SU-DHL-6 (cell line): ENCODE measurements at regions not wholly inside any gene's neighbourhood (a gene's known extent, or its start where the extent isn't known, plus 50 kb on each side); places are given as distances from the start of the nearest gene placed in this dataset.

Source experiments
- H2AFZ ChIP-seq: fragments of 200-600 bp; sonication (generic); 2 replicates; pipeline ENCODE4 v1.6.1; 2014; ENCODE audit warnings: low read depth, mild to moderate bottlenecking, moderate library complexity, mixed read lengths, antibody characterized with exemption, low read length; ENCODE audit not compliant: severe bottlenecking
- H3F3A ChIP-seq: fragments of 200-600 bp; shearing (Covaris generic); 2 replicates; pipeline ENCODE4 v1.6.0; 2016; ENCODE audit warnings: antibody characterized with exemption, mild to moderate bottlenecking; ENCODE audit not compliant: insufficient read depth
- H3K27ac ChIP-seq: fragments of 200-600 bp; sonication (generic); 2 replicates; pipeline ENCODE4 v1.5.1; 2016; ENCODE audit warnings: low read depth, mild to moderate bottlenecking, low read length, moderate library complexity, mixed read lengths
- H3K27me3 ChIP-seq: fragments of 200-600 bp; sonication (generic), shearing (Covaris generic); 2 replicates; pipeline ENCODE4 v1.6.0; 2014; ENCODE audit warnings: mild to moderate bottlenecking, low read length
- H3K36me3 ChIP-seq: fragments of 200-600 bp; sonication (generic); 2 replicates; pipeline ENCODE4 v1.6.1; 2014; ENCODE audit warnings: mild to moderate bottlenecking, low read length, mixed read lengths
- H3K4me2 ChIP-seq: fragments of 300-600, 200-600 bp; shearing (Covaris generic), sonication (generic); 2 replicates; pipeline ENCODE4 v1.6.0; 2014; ENCODE audit warnings: low read length, low read depth, mild to moderate bottlenecking; ENCODE audit not compliant: poor library complexity, severe bottlenecking
- H3K4me3 ChIP-seq: fragments of 200-600 bp; sonication (generic); 2 replicates; pipeline ENCODE4 v1.5.1; 2014; ENCODE audit warnings: antibody characterized with exemption, low read length, mild to moderate bottlenecking, mixed read lengths; ENCODE audit not compliant: insufficient read depth, poor library complexity, severe bottlenecking
- H3K79me2 ChIP-seq: fragments of 200-600 bp; sonication (generic); 2 replicates; pipeline ENCODE4 v1.6.1; 2014; ENCODE audit warnings: mild to moderate bottlenecking, low read length, moderate library complexity; ENCODE audit not compliant: insufficient read depth
- H3K9ac ChIP-seq: fragments of 200-600 bp; sonication (generic); 2 replicates; pipeline ENCODE4 v1.7.0; 2014; ENCODE audit warnings: mild to moderate bottlenecking, low read length
- H3K9me2 ChIP-seq: fragments of 200-600 bp; sonication (generic); replicated peaks from 2 replicates; pipeline ENCODE4 v1.6.1; 2014; ENCODE audit warnings: low read length; ENCODE audit not compliant: insufficient read depth
- H3K9me3 ChIP-seq: fragments of 200-600 bp; sonication (generic); 2 replicates; pipeline ENCODE4 v1.6.1; 2014; ENCODE audit warnings: low read length, mixed read lengths; ENCODE audit not compliant: insufficient read depth
- H4K20me1 ChIP-seq: fragments of 200-600 bp; sonication (generic); 2 replicates; pipeline ENCODE4 v1.6.1; 2014; ENCODE audit warnings: low read depth, mild to moderate bottlenecking, antibody characterized with exemption, low read length, moderate library complexity, mixed read lengths
- CTCF ChIP-seq: fragments of 200-600 bp; sonication (generic); IDR thresholded peaks from one replicate; pipeline ENCODE4 v1.5.1; 2017; ENCODE audit warnings: antibody characterized with exemption, mild to moderate bottlenecking, low read length, moderate library complexity; ENCODE audit not compliant: insufficient read depth, poor library complexity, severe bottlenecking
- EZH2phosphoT487 ChIP-seq: fragments of 200-600 bp; sonication (generic), shearing (Covaris generic); conservative IDR thresholded peaks from 2 replicates; pipeline ENCODE4 v1.6.1; 2018; ENCODE audit warnings: mild to moderate bottlenecking, antibody characterized with exemption, low read length, moderate library complexity, mixed read lengths

DNA sequence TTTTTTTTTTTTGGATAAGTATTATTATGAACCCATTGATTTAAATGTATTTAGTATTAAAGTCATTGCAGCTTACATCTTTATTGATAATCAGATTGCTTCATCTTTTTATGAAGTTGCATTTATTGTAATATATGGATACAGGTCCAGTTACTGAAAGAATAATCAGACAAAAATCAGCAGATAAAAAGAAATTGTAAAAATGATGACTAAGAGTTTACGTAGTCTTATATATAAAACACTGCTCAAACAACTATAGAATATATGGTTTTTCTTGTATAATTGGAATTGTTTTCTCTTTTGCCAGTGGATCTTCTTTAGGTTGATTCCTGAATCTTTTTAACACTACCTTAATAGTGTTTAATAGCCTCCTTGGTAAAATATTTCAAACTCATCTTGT lies 378.3 kb downstream of the DUSP6 start:
- Histone ChIP-seq H3K9me2 (no peaks in the 10 kb centered on the region), H3F3A (no peaks in the 10 kb centered on the region), H3K36me3 (no peaks in the 10 kb centered on the region), H3K79me2 (no peaks in the 10 kb centered on the region), H3K27ac (no peak overlapping the region), H3K27me3 (no peaks in the 10 kb centered on the region), H3K4me2 (no peak overlapping the region), H3K4me3 (no peak overlapping the region), H3K9ac (no peak overlapping the region), H4K20me1 (no peaks in the 10 kb centered on the region), H3K9me3 (no peaks in the 10 kb centered on the region), H2AFZ (no peak overlapping the region)
- TF ChIP-seq EZH2phosphoT487 (no peak), CTCF (no peak)

DNA sequence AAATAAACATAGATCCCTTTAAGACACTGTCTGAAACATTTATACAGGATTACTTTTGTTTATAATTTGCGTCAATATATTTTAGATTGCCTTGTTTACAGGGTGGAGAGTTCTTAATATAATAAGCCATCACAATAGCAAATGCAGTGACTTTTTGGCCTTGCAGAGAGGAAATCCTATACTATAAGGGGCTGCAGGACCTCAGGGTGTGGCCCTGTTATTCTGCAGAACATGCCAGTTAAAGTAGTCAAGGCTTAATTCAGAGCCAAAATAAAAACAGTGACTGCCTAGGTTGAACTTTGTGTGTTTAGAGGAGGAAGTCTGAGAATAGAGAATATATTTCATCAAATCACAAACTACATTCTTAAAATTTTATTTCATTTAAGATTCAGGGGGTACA lies 381.6 kb downstream of the DUSP6 start:
- no peaks in the 10 kb centered on the region for H3K27me3 ChIP-seq
- H2AFZ ChIP-seq: no peak overlapping the region
- no peak overlapping the region for H3K4me3 ChIP-seq
- no peaks in the 10 kb centered on the region for H4K20me1 ChIP-seq
- H3K9me2 ChIP-seq: no peaks in the 10 kb centered on the region
- H3K36me3 ChIP-seq: no peaks in the 10 kb centered on the region
- H3K79me2 ChIP-seq: no peaks in the 10 kb centered on the region
- no peak for TF ChIP-seq CTCF
- TF ChIP-seq EZH2phosphoT487: no peak
- H3K4me2 ChIP-seq: no peak overlapping the region
- H3K27ac ChIP-seq: no peak overlapping the region
- no peaks in the 10 kb centered on the region for H3F3A ChIP-seq
- no peak overlapping the region for H3K9ac ChIP-seq
- no peaks in the 10 kb centered on the region for H3K9me3 ChIP-seq

DNA sequence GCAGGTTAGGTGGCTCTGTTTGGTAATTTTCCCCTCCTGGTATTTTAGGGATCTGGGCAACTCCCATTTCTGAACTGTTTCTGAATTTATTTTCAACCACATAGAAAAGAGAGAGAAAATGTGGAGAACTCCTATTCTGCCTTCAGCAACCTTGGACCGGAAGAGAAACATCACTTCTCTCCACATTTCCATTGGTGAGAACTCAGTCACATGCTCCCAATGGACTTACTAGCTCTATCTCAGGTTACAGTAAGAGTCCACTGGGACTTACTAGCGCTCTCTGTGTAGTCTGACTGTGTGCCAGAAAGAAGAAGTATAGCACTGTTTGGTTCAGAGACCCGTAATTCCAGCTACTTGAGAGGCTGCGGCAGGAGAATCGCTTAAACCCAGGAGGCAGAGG lies 383.2 kb downstream of the DUSP6 start:
- H3K79me2 ChIP-seq: no peaks in the 10 kb centered on the region
- no peak overlapping the region for H3K27ac ChIP-seq
- H3K4me2 ChIP-seq: no peak overlapping the region
- no peak overlapping the region for H3K9ac ChIP-seq
- H3K4me3 ChIP-seq: no peak overlapping the region
- no peaks in the 10 kb centered on the region for H4K20me1 ChIP-seq
- no peaks in the 10 kb centered on the region for H3K9me3 ChIP-seq
- no peaks in the 10 kb centered on the region for H3K36me3 ChIP-seq
- H3F3A ChIP-seq: no peaks in the 10 kb centered on the region
- no peaks in the 10 kb centered on the region for H3K27me3 ChIP-seq
- no peaks in the 10 kb centered on the region for H3K9me2 ChIP-seq
- no peak overlapping the region for H2AFZ ChIP-seq
- TF ChIP-seq EZH2phosphoT487: no peak
- TF ChIP-seq CTCF: no peak
